Adrenal gland (tissue), 9 donors: ENCODE measurements at regions not wholly inside any gene's neighbourhood (a gene's known extent, or its start where the extent isn't known, plus 50 kb on each side); places are given as distances from the start of the nearest gene placed in this dataset.

ENCODE experiments used
- DNase-seq, 7 donors: peaks; one replicate each; pipeline ENCODE4 v3.0.0-alpha.2; 2019 to 2020
- H3K27ac ChIP-seq, 5 donors: fragments of 200-600 bp; sonication (generic) in 4 of 5; 1 replicate in 3 of 5; 2 replicates in 2 of 5; pipeline versions ENCODE4 v1.5.1 to v1.8.0; 2016 to 2020; ENCODE audit warnings: mild to moderate bottlenecking in 1 of 5
- H3K27me3 ChIP-seq: fragments of 200-600 bp; 2 replicates; pipeline ENCODE4 v1.8.0; 2021
- H3K36me3 ChIP-seq, 2 donors: fragments of 200-600 bp; replicated peaks in 1 of 2; 1 replicate in 1 of 2; 2 replicates in 1 of 2; pipeline versions ENCODE4 v1.5.1 to v1.8.0; 2018 to 2022
- H3K4me1 ChIP-seq, 2 donors: fragments of 200-600 bp; replicated peaks in 1 of 2; 1 replicate in 1 of 2; 2 replicates in 1 of 2; pipeline versions ENCODE4 v1.5.1 to v1.8.0; 2018 to 2021
- H3K4me3 ChIP-seq, 4 donors: fragments of 200-600 bp; sonication (generic) in 3 of 4; one replicate each; pipeline ENCODE4 v1.5.1; 2016 to 2018
- H3K9me3 ChIP-seq, 3 donors: fragments of 200-600 bp; sonication (generic) in 1 of 3; replicated peaks in 1 of 3; 1 replicate in 2 of 3; 2 replicates in 1 of 3; pipeline versions ENCODE4 v1.5.1 to v1.8.0; 2016 to 2021
- CTCF ChIP-seq, 6 experiments: fragments of 450-650 bp in 4 of 6; fragments of 200-600 bp in 2 of 6; sonication (generic) in 1 of 6; IDR thresholded peaks; 1 replicate in 5 of 6; 2 replicates in 1 of 6; pipeline versions ENCODE4 v1.5.1 to v1.8.0; 2016 to 2021; ENCODE audit warnings: antibody characterized with exemption in 6 of 6, mild to moderate bottlenecking in 2 of 6, moderate library complexity in 1 of 6
- POLR2A ChIP-seq, 2 donors: fragments of 450-650 bp; IDR thresholded peaks; one replicate each; pipeline ENCODE4 v1.6.1; 2017; ENCODE audit warnings: antibody characterized with exemption in 2 of 2, mild to moderate bottlenecking in 2 of 2, moderate library complexity in 1 of 2
- WGBS, 4 donors: extraction: QIAGEN DNeasy Blood & Tissue Kit in 2 of 4; methylation state at CpG; one replicate each; pipeline versions ENCODE4 v1.1.5 to v1.1.7; 2013 to 2017; 5-methylcytosine and 5-hydroxymethylcytosine counted together
- intact Hi-C, 2 donors: fragments of 100-400 bp; cut with DNase I; formaldehyde crosslinking; loops; one replicate each; pipeline versions ENCODE4 v1.14.1 to v1.15.0; 2022 to 2023
- donor health status: healthy with polysubstance abuse.
- donor health status: Bipolar disorder and iron deficiency.
- donor health status: DM: yes; HTN: yes; CAD: no.
- donor health status: DM: no; HTN: no; CAD: no.
- donor health status: DM: no; HTN: no; CAD: no.

GRCh38 chr2:62430146-62430545 lies 75.8 kb downstream of the TMEM17 start:
- no peak for DNase-seq
- Histone ChIP-seq H3K9me3 (no peaks in the 10 kb centered on the region), H3K4me1 (no peaks in the 10 kb centered on the region), H3K27me3 (no peaks in the 10 kb centered on the region), H3K4me3 (no peak overlapping the region), H3K36me3 (no peaks in the 10 kb centered on the region), H3K27ac (no peak overlapping the region)
- intact Hi-C loops: no loop called here
- no peak for TF ChIP-seq POLR2A (IDR thresholded peaks at IDR 0.05)

GRCh38 chr2:62427146-62427545 lies 78.8 kb downstream of the TMEM17 start:
- Histone ChIP-seq H3K4me3 (no peak overlapping the region), H3K27me3 (no peaks in the 10 kb centered on the region), H3K36me3 (no peaks in the 10 kb centered on the region), H3K4me1 (no peaks in the 10 kb centered on the region), H3K27ac (no peak overlapping the region), H3K9me3 (no peaks in the 10 kb centered on the region)
- no peak for DNase-seq
- 86 to 93% (median 91%) methylated on average over 9 of the region's 9 CpGs for WGBS, 4 donors
- no peak for TF ChIP-seq POLR2A (IDR thresholded peaks at IDR 0.05)
- TF ChIP-seq CTCF (IDR thresholded peaks at IDR 0.05): no peak
- intact Hi-C loops: no loop called here

GRCh38 chr2:62426154-62426912 lies 79.7 kb downstream of the TMEM17 start:
- Histone ChIP-seq H3K27ac (no peak overlapping the region), H3K4me1 (no peaks in the 10 kb centered on the region), H3K27me3 (no peaks in the 10 kb centered on the region), H3K4me3 (no peak overlapping the region), H3K36me3 (no peaks in the 10 kb centered on the region), H3K9me3 (no peaks in the 10 kb centered on the region)
- intact Hi-C loops: no loop called here
- TF ChIP-seq CTCF (IDR thresholded peaks at IDR 0.05) (no peak), POLR2A (IDR thresholded peaks at IDR 0.05) (no peak)
- no peak for DNase-seq
- 88 to 90% (median 88%) methylated on average over 14 to 17 of the region's 17 CpGs for WGBS, 4 donors

GRCh38 chr2:62425684-62426083 lies 80.3 kb downstream of the TMEM17 start:
- Histone ChIP-seq H3K4me1 (no peaks in the 10 kb centered on the region), H3K36me3 (no peaks in the 10 kb centered on the region), H3K9me3 (no peaks in the 10 kb centered on the region), H3K27ac (no peak overlapping the region), H3K27me3 (no peaks in the 10 kb centered on the region), H3K4me3 (no peak overlapping the region)
- WGBS, 4 donors: 84 to 88% (median 86%) methylated on average over 5 of the region's 5 CpGs
- DNase-seq: no peak
- intact Hi-C loops: no loop called here
- no peak for TF ChIP-seq POLR2A (IDR thresholded peaks at IDR 0.05)
- no peak for TF ChIP-seq CTCF (IDR thresholded peaks at IDR 0.05)

GRCh38 chr2:62424899-62425298 lies 81.1 kb downstream of the TMEM17 start:
- H3K36me3 ChIP-seq: no peaks in the 10 kb centered on the region
- no peak overlapping the region for H3K27ac ChIP-seq
- intact Hi-C loops: no loop called here
- no peaks in the 10 kb centered on the region for H3K27me3 ChIP-seq
- WGBS, 4 donors: 77 to 90% (median 78%) methylated on average over 5 to 6 of the region's 6 CpGs
- no peak for DNase-seq
- TF ChIP-seq CTCF (IDR thresholded peaks at IDR 0.05) (no peak), POLR2A (IDR thresholded peaks at IDR 0.05) (no peak)
- H3K9me3 ChIP-seq: no peaks in the 10 kb centered on the region
- H3K4me1 ChIP-seq: no peaks in the 10 kb centered on the region
- H3K4me3 ChIP-seq: no peak overlapping the region
